Activated B cell treated with CpG ODN at 0.5 μM for 24 hours (primary cell): ENCODE measurements at regions not wholly inside any gene's neighbourhood (a gene's known extent, or its start where the extent isn't known, plus 50 kb on each side); places are given as distances from the start of the nearest gene placed in this dataset.

Source experiments
- ATAC-seq: fragments of 200-7000 bp; cut with Tn5 transposase; one replicate; pipeline ENCODE4 v1.10.0; 2021; ENCODE audit warnings: low read depth, mild to moderate bottlenecking, moderate library complexity
- CTCF ChIA-PET: fragments of 350-600 bp; sonication (Branson Sonifier 250); formaldehyde crosslinking; loops from one replicate; lab custom pipeline; 2021; ENCODE audit warnings: antibody characterized with exemption; lab: Charles Lee
- POLR2A ChIA-PET: fragments of 350-600 bp; sonication (Branson Sonifier 250); formaldehyde crosslinking; loops from one replicate; lab custom pipeline; 2021; ENCODE audit warnings: antibody characterized with exemption; lab: Charles Lee
- DNase-seq: peaks from one replicate; pipeline ENCODE4 v3.0.0; 2022
- H3K27ac Mint-ChIP-seq: one replicate; pipeline ENCODE4 v1.8.0; 2020; ENCODE audit warnings: mixed read lengths
- H3K27me3 Mint-ChIP-seq: one replicate; pipeline ENCODE4 v1.8.0; 2021; ENCODE audit warnings: mixed read lengths
- H3K36me3 Mint-ChIP-seq: one replicate; pipeline ENCODE4 v1.8.0; 2021; ENCODE audit warnings: low read depth, mixed read lengths
- H3K4me1 Mint-ChIP-seq: one replicate; pipeline ENCODE4 v1.8.0; 2021; ENCODE audit warnings: mixed read lengths
- H3K4me3 Mint-ChIP-seq: one replicate; pipeline ENCODE4 v1.8.0; 2020; ENCODE audit warnings: mild to moderate bottlenecking, mixed read lengths
- H3K9me3 Mint-ChIP-seq: one replicate; pipeline ENCODE4 v1.8.0; 2020; ENCODE audit warnings: mixed read lengths
- intact Hi-C: fragments of 100-400 bp; cut with micrococcal nuclease; formaldehyde crosslinking; loops from one replicate; pipeline ENCODE4 v1.15.1; 2024
- TF ChIP-seq, protein P1 (sequence below): fragments of 200-600 bp; IDR thresholded peaks from one replicate; pipeline ENCODE4 v1.8.0; 2022; ENCODE audit warnings: antibody characterized with exemption, mild to moderate bottlenecking

DNA sequence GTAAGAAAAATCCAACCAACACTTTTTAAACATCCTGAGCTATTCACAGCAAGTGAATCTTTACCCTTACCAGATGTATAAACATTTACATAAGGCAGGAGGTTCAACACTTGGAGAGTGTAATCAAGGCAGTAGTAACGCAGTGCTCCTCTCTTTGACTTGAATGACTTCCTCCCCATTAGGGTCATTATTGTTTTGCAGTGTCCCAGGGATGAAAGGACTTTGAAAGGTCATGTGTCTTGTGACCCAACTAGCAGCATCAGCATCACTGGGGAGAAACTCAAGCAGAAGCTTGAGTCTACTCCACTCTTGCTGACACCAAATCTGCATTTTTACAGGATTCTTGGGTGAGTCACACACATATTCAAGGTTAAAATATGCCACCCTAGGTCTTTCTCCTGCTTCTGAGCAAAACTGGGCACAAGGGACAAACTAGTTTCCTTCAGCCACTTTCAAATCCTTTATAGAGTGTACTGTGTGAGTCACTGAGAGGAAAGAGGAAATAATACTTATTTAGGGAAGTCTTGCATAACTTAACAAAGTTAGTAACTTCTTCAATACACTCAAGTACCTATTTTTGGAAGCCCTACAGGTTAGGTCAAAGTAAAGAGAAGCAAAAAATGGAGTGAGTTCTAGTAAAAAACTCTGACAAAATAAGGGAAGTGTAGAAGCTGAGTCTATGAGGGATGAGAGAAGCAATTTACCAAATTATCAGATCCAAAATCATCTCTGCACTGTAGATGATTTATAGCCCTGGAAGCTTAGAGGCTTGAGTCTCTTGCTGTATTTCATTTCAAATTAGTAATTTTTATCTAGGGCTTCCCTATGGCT, 51.0 kb upstream of the EML4 start:
- H3K36me3 Mint-ChIP-seq: no peaks in the 10 kb centered on the region
- peaks cover 67% of the 10 kb centered on the region for H3K4me1 Mint-ChIP-seq
- H3K27me3 Mint-ChIP-seq: no peaks in the 10 kb centered on the region
- peak overlapping the region; percentile 69 for H3K27ac Mint-ChIP-seq
- no peaks in the 10 kb centered on the region for H3K9me3 Mint-ChIP-seq
- H3K4me3 Mint-ChIP-seq: peak overlapping the region; percentile 28
- TF ChIP-seq, protein P1, sequence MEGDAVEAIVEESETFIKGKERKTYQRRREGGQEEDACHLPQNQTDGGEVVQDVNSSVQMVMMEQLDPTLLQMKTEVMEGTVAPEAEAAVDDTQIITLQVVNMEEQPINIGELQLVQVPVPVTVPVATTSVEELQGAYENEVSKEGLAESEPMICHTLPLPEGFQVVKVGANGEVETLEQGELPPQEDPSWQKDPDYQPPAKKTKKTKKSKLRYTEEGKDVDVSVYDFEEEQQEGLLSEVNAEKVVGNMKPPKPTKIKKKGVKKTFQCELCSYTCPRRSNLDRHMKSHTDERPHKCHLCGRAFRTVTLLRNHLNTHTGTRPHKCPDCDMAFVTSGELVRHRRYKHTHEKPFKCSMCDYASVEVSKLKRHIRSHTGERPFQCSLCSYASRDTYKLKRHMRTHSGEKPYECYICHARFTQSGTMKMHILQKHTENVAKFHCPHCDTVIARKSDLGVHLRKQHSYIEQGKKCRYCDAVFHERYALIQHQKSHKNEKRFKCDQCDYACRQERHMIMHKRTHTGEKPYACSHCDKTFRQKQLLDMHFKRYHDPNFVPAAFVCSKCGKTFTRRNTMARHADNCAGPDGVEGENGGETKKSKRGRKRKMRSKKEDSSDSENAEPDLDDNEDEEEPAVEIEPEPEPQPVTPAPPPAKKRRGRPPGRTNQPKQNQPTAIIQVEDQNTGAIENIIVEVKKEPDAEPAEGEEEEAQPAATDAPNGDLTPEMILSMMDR: no peak
- DNase-seq: no peak
- CTCF ChIA-PET: interaction anchor here (0.9 to 1.6 kb wide), 4 partner anchors 13 to 49 kb away, joined by 3 read pairs; no protein-coding TSS in a partner anchor
- POLR2A ChIA-PET: interaction anchor here (0.7 to 4.4 kb wide), 13 partner anchors 8 to 244 kb away, joined by 3 to 33 read pairs (median 4); no protein-coding TSS in a partner anchor
- peak; percentile 90 for ATAC-seq
- intact Hi-C loops: loop anchor here (1.0 kb wide), 5 partner anchors 9 to 51 kb away; partner anchors contain the start of gene EML4

DNA sequence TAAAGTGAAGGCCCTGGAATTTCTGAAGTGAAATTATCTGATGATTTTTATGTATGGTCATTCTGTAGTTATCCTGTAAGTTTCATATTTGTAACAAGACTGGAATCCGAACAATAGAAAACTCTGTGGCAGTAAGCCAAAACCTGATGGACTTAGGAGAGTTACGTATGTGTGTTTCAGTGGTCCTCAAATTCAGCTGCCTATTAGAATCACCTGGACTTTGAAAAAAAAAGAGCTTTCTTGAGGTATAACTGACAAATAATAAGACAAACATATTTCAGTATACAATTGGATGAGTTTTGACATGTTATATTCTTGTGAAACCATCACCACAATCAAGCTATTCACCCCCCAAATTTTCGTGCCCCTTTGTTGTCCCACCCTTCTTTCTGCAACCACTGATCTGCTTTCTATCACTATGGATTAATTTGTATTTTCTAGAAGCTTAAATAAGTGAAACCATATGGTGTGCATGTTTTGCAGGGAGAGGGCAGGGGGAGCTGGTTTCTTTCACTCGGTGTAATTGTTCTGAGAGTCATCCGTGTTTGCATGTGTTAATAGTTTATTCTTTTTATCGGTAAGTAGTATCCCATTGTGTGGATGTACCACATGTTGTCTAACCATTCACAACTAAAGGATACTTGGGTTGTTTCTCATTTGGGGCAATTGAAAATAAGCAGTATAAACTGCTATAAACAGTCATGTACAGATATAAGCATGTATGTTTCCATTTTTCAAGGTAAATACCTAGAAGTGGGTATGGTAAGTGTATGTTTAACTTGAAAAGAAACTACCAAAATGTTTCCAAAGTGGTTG, 50.2 kb upstream of the EML4 start:
- no peak overlapping the region for H3K4me3 Mint-ChIP-seq
- POLR2A ChIA-PET: interaction anchor here (0.7 to 4.4 kb wide), 11 partner anchors 9 to 1031 kb away, joined by 3 to 33 read pairs (median 6); no protein-coding TSS in a partner anchor
- H3K9me3 Mint-ChIP-seq: no peaks in the 10 kb centered on the region
- intact Hi-C loops: loop anchor here (1.0 kb wide), 5 partner anchors 8 to 50 kb away; partner anchors contain the start of gene EML4
- TF ChIP-seq, protein P1: no peak
- H3K36me3 Mint-ChIP-seq: no peaks in the 10 kb centered on the region
- peak overlapping the region; percentile 69 for H3K27ac Mint-ChIP-seq
- peaks cover 73% of the 10 kb centered on the region for H3K4me1 Mint-ChIP-seq
- CTCF ChIA-PET: interaction anchor here (0.9 to 1.3 kb wide), 4 partner anchors 14 to 48 kb away, joined by 3 to 4 read pairs (median 3); no protein-coding TSS in a partner anchor
- ATAC-seq: no peak
- DNase-seq: no peak
- H3K27me3 Mint-ChIP-seq: no peaks in the 10 kb centered on the region
